ENCODE measurements at regions not wholly inside any gene's neighbourhood (a gene's known extent, or its start where the extent isn't known, plus 50 kb on each side); places are given as distances from the start of the nearest gene placed in this dataset.
"Not testable (repeated sequence)": the region's sequence is repeated elsewhere in the genome, so short reads cannot be mapped to it uniquely, and the experiment has no call there.

DNA sequence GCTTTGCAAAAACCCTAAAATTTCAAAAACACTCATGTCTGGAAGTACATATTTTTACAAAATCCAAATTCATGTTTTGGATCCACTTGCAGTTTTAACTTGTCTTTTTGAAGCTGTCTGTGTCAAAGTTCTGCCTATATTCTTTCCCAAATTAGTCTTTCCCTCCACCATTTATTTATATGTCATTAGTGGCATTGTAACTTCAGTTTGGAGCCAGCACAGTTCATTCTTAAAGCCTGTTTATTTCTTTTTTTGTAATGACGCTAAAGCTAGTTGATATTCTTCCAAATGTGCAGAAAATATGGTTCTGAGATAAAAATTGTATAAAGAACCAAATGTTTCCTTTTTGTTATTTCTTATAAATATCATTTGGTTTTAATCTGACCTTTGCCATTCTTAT is 2039.3 kb downstream of the OLFM4 start:
- DNase-seq = no peak

DNA sequence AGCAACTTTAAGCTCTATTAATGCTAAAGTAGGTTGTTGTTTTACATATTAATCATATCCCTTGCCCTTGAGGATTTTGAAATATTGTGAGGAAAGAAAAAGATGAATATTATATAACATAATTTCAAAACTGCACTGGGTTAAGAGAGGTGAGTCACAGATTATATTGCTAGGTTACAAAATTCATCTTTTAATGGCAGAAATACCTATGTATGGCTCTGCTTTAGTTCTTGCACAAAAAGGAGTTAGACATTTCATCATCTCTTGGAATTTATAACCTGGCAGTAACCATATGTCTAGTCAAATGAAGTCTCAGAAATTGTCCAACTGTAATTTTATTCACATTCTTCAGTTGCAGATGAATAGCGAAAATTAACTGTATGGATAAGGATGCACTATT is 2041.1 kb downstream of the OLFM4 start:
- no peak for DNase-seq

DNA sequence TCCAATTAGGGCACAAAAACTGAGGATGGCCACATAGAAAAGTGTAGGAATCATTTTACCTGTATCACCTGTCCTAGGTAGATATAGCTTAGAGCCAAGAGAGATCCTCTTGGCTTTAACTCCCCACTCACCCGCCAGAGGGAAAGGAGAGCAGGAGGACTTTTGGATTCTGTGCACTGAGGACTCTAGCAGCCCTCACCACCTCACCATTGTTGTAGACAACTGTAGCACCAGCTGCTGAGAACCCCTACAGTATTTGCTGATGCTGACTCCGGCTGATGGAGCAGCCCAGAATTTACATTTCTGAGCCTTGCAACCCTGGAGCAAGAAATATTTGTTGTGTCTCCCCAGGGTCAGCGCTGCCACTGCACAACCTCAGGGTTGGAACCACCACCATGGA is 2044.4 kb downstream of the OLFM4 start:
- no peak for DNase-seq

DNA sequence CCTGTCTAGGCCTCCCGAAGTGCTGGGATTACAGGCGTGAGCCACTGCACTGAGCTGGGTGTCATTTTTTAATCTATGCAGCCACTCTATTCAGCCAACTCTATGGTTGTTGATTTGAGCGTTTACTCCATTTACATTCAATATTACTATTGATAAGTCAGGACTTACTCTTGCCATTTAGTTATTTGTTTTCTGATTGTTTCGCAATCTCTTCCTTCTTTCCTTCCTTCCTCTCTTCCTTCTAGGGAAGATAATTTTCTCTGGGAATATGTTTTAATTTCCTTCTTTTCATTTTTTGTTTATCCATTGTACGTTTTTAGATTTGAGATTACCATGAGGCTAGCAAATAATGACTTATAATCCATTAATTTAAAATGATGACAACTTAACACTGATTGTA is 2056.0 kb downstream of the OLFM4 start:
- DNase-seq = no peak

DNA sequence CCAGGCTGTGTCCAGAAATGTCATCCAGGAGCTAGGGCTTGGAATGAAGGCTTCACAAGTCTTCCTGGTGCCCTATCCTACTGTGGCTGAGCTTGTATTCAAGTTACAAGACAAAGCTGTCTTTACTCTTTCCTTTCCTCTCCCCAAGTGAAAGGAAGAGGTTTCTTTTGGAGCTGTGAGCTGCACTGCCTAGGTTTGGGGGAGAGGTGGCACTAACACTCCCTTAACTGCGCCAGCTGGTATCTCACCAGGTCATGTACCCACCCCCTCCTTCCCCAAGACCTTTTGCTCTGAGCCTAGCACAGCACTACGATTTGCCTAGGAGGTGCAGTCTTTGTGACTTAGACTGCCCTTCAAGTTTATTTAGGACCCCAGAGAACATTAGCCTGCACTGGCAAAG is 2053.6 kb upstream of the PRR20A start:
- no peak for DNase-seq

DNA sequence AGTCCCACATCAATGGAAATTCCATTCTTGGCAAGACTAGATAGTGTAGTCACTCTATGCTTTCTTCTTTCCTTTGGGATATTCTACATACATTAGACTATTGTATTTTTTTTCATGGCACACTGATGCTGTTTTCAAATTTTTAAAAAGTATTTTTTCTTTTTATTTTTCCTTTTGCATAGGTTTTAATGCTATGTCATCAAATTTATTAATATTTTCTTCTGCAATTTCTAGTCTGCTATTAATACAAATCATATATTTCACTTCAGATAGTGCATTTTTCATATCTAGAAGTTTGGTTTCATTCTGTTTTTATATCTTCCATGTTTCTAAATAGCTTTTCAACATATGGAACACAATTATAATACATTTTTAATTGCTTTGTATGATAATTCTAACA is 2050.1 kb upstream of the PRR20A start:
- DNase-seq = no peak

DNA sequence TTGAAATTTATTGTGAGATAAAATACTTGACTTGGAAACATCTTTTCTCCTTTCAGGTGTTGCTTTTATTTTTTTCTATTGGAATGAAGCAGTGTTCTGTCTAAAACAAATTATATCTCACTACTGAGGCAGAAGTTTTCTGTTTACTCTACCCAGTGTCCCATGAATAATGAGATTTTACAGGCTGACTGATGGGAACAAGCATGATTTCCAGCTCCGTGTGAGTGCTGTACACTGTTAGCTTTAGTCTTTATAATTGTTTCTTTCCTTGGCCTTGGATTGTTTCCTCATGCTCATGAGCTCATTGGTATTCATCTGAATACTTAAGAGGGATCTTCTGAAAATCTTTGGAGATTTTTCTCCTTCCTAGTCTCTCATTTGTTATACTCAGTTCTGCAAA is 2049.5 kb upstream of the PRR20A start:
- DNase-seq = no peak

DNA sequence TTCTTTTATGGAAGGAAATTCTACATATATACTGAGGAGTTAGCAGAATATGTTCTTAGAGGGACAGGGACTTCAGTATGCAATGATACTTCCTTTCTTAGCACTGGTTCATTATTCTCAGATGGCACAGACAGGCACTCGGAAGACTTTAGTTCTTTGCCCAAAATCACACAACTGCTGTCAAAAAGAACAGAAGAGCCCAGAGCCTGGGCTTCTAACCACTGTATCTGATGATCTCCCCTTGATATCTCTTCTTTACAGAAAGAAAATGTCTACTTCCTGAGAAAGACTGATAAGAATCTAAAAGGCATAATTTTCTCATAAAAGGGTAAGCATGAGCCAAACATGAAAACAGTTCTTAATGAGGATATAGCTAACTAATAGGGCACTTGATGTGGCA is 2034.2 kb upstream of the PRR20A start:
- no peak for DNase-seq

DNA sequence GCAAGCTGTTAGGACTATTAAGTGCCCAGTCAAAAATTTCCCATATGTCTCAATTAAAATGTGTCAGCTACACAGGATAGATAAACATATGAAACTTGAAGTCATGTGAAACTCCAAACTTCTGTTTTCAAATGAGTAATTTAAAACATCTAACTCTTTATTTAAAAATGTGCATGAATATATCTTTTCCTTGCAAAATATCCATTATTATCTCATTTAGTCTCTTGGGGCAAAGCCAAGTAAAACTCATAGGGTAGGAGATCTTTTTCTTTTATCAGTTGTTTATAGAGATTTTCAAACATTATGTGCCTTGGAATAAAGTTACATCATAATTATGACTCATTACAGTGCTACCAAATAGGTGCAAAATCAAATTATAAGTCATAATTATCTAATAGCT is 2020.1 kb upstream of the PRR20A start:
- no peak for DNase-seq

DNA sequence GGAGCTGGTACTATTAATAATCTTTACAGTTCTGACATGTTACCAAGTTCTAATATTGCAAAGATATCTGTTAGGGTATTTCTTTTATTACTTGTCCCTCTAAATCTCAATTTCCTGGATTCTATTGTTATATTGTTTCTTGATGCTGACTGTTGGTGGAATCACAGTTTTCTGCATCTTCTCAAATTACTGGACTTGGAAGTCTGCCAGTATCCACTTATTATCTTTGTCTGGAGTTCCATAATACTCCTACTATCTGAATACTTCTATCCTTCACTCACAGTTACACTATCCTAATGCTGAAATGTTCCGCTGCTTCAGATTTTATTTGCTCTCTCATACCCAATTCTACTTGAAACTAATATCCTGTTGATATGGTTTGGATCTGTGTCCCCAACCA is 1985.7 kb upstream of the PRR20A start:
- DNase-seq = no peak

DNA sequence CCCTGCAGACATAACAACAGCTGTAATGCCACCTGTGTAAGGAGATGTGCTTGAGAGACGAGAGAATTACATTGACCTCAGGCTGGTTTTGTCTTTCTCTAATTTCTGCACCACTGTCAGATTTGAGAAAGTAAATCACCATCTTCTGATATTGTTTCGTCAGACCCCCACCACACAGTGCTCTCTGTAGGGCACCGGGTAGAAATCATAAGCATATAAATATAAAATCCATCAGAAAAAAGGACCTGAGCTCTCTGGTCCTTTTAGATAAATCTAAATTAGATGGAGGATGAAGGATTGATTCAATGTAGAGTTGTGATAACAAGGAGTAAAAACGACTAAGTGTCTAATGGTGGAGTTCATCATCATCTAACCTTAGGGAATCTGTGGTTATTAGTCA is 1981.0 kb upstream of the PRR20A start:
- no peak for DNase-seq

DNA sequence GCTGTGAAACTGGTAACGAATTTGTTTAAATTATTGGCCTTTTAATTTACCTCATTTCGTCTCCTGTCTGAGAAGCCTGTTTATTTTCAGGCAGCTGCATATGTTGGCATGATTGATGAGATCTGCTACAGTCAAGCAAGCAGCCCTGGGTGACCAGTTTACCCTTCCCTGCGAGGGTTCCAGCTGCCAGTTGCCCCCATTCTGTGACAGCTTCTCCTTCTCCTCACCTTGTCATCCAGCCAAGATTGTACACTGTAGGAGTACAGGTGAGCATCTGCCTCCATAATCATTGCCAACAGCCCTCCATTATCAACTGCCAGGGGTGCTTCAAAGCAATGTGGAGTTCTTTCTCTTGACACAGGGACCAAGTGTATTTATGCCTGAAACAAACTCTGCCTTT is 1979.9 kb upstream of the PRR20A start:
- no peak for DNase-seq

DNA sequence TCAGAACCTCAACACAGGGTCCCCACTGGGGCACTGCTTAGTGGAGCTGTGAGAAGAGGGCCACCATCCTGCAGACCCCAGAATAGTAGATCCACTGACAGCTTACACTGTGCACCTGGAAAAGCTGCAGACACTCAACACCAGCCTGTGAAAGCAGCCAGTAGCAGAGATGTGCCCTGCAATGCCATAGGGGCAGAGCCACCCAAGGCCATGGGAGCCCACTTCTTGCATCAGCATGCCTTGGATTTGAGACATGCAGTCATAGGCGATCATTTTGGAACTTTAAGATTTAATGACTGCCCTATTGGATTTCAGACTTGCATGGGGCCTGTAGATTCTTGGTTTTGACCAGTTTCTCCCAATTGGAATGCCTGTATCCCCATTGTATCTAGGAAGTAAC is 1962.1 kb upstream of the PRR20A start:
- not testable (repeated sequence) for DNase-seq

DNA sequence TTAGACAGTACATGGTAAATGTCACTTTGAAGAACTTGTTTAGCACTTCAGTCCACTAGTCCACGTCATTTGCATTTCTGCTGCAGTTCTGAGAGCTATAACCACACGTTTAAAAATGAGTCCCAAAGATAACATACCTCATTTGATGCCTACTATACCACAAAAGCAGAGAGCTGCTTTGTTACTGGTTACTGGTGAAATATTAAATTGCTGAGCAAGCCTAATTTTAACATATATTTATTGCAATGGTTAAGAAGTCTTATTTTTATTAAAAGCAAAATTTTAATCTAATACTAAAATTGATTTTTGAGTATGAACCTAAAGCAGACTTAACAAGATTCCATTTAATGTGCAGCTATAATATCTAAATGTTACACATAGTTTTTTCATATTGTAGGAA is 1949.7 kb upstream of the PRR20A start:
- DNase-seq = no peak

DNA sequence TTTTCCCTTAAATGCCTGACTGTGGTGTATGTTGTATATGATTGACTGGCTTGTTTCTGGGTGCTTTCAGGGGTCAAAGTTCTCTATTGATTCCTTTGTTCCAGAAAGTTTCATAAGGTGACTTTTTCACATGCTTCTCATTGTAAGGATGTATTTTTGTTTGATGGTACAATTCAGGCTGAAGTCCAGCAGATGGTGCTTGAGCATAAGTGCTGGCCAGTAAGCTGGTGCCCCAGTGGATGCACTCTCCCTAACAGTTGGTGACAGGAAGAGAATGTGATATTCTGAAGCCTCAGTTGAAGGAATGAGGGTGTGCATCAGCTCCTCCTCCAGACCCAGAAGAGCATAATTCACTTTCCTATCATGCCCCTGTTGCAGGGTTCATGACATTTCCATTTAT is 1941.6 kb upstream of the PRR20A start:
- no peak for DNase-seq

DNA sequence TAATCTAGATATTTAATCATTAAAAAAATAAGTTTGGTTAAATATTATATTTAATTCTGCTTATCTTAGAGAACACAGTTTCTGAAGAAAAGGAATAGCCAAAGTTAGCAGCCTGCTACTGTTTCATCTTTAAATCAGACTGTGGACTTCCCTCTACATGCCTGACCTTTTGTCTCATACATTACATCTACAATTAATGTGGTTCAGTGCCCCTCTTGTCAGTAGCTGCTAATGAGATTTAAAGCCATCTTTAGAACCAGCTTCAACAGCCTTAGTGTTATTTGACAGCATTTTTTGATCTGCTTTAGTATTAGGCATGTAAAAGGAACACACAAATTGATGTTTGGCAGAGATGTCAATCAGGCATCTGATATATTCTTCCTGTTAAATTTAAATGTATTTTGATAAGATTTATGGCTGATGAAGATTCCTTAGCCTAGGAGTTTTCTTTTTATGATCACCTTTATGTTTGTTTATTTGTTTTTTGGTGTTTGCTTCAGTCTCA is 1925.8 kb upstream of the PRR20A start:
- no peak for DNase-seq

DNA sequence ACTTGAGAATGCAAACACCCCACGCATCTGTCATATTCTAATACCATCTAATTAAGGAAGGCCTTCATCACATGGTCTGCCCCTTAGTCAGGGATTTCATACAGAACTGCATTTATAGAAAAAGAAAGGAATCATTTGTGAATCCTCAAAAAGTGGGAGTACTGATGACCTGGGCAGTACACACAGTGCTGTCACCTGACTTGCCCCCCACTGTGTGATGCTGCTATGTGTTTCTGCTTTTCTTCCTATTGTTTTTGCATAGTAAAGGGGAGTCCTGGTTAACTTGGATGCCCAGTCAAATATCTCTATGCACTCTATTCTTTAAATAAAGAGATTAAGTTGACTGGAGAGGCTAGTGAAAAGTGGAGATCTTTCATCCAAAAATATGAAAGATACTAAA is 1921.2 kb upstream of the PRR20A start:
- DNase-seq = no peak

DNA sequence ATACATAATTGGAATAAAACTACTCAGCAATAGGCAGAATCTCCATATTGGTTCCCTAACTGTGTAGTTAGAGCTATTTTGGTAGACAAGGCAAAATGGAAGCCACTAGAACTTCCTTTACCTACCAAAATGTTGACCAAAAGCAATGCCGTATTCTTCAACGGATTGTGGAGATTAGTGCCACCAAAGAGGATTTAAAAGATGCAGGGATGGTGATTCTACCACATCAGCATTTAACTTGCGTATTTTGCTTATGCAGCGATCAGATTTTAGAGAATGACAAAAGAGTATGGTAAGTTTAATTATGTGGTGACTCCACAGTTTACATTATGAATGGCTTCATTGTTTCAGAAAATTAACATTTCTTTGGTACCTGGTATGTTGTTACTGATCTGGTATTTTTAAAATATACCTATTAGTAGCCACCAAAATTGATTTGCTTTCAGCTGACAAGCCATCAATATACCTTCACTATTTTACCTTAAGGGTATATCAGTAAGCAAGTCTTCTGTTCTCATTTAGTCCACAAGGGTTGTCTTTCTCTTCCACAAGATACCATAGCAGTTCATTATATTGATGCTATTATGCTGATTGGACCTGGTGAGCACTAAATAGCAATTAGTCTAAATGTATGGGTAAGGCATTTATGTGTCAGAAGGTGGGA is 1910.7 kb upstream of the PRR20A start:
- no peak for DNase-seq

DNA sequence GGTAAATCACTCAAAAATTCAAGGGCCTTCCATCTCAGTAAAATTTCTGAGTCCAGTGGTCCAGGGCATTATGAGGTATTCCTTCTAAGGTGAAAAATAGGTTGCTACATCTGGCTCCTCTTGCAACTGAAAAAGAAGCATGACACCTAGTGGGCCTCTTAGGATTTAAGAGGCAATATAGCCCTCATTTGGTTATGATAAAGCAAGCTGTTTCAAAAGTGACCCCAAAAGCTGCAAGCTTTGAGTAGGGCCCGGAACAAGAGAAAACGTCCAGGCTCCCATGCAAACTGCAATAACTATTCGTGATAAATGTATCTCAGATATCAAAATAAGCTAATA is 1910.2 kb upstream of the PRR20A start:
- DNase-seq = no peak

DNA sequence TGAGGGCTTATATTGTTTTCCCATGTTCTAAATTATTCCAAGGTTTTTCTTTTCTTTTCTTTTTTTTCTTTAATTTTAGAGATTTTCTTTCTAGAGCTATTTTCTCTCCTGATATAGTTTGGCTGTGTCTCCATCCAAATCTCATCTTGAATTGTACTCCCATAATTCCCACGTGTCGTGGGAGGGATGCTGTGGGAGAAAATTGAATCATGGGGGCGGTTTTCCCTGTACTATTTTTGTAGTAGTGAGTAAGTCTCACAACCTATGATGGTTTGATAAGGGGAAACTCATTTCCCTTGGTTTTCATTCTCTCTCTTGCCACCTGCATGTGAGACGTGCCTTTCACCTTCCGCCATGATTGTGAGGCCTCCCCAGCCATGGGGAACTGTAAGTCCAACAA is 1906.4 kb upstream of the PRR20A start:
- DNase-seq = no peak

DNA sequence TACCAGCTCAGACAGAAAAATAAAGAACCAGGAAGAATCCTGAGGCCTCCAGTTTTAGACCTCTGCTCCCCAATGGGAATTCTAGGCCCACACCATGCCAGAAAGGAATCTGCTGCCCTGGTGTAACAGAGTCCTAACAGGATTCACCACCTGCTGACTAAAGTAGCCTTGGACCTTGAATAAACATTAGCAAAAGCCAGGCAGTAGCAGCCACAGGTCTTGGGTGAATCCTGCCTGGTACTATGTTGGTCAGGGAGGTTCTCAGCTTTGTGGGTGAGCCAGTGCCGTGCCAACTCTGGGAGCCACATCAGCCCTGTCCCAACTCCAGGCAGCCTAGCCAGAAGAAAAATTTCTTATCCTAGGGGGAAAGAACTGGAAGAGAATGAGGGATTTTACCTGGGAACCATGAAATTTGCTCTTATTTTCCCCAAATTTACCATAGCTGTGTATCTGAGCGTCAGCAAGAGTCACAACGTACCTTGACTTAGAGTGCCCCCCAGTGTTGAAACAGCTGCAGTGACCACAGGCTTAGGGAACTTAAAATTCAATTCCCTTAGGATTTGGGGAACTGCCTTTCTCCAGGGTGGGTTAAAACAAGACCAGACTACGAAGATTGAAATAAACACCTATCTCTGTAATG is 1895.6 kb upstream of the PRR20A start:
- DNase-seq = no peak

DNA sequence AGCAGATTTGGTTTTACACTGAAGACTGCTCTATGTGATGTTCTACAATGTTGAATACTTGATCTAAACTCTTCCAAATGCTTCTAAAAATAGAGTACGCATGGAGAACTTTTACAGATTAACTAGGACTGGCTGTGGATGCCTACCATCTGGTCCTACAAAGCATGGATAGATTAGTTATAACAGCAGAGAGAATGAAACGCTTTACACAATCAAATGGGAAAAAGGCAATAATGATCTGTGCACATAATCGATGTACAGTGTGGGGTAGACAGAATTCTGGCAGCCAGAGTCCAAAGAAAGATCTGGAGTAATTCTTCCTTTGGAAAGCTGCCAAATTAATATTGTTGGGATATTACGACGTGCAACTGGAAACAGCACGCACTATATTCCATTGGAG is 1885.5 kb upstream of the PRR20A start:
- no peak for DNase-seq

DNA sequence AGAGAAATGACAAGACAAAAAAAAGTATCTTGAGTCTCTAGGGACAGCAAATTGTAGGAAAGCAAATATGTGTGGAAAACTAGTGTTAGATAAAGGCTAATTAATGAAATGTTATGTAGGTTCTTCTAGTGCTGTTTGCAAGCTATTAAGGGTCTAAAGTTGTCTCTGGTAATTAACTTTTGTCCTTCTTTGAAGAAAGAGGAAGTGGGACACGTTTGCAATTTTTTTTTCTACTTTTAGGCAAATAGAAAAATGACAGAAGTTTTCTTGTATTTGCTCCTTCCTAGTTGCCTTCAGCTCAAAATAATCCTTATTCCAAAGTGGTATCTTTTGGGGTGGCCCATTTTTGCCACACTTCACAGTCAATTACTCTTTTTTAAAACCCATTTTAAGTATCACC is 1877.7 kb upstream of the PRR20A start:
- no peak for DNase-seq

DNA sequence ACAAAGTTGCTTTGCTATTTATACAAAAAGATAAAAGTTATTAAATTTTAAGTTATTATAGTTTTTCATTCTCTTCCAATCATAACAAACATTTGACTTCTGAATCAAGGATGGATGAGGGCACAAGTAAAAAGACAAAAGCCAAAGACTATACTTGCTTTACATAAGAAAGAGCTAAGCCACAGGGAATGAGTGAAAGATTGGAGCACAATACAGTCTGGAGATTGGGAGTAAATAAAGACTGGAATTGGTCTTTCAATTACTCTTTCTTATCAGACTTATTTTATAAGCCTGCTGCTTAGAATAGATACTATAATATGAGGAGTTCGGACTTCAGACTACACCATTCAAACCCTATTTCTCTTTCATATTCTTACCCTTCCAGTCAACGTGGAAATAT is 1874.1 kb upstream of the PRR20A start:
- DNase-seq = no peak

DNA sequence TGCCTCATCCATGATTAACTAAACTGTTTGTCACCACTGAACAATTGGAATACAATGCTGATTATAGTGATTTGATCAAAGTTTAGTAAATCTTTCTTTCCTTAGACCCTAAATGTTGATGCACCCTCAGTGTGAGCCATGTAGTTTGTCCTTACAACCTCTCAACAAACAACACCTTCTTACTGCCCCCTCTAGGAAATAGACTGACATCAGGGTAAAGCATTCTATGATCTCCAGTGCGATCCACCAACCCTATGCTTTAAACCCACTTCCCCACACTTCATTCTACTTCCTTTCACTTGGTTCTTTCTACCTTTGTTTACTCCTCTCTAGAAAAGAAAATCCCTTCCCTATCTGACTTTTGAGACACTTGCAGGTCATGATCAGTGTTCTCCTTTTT is 1842.5 kb upstream of the PRR20A start:
- no peak for DNase-seq
